ENCODE measurements at regions not wholly inside any gene's neighbourhood (a gene's known extent, or its start where the extent isn't known, plus 50 kb on each side); places are given as distances from the start of the nearest gene placed in this dataset.

DNA sequence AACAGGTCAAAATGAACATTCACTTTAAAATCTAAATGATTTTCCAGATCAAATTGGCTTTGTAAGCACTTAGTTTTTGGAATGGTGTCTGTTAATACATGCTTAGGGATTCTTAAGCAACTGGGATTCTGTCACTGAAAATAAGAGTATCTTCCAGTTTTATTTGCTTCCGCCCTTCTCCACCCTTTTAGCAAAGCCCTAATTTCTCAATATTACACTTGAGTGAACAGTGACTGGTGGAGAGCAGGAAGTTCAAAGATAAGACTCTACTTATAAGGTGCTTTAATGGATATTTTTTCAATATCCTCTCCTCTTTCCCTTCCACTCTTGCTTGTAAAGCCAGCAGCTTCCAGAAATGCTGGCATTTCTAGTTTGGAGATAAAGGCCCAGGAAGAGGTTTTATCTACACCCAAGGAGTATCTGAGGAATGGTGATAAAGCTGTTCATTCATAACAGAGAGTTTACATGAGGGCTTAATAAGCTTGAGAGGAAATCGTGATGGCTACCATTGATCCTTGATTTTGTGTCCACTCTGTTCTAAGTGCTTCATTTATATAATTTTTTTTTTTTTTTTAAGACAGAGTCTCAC, 265.9 kb upstream of the PRICKLE1 start:
- TF ChIP-seq CTCF (IDR thresholded peaks at IDR 0.05) (no peak), POLR2AphosphoS5 (IDR thresholded peaks at IDR 0.05; ENCODE audit: insufficient read depth in 1 of 2, low read depth in 1 of 2) (no peak)

All from vagina (tissue), 2 donors.